ENCODE measurements at regions not wholly inside any gene's neighbourhood (a gene's known extent, or its start where the extent isn't known, plus 50 kb on each side); places are given as distances from the start of the nearest gene placed in this dataset. TPM values are rescaled to one million over a fixed set of nuclear protein-coding genes. Genes with fewer than 3 reads are reported as not detected.

Small RNA genes in the stretch of these regions (small RNA-seq; reads per million reads assigned to genes)
- not detected for gene HMGB1P35
